Stimulated activated CD8-positive, alpha-beta memory T cell treated with anti-CD3 and anti-CD28 coated beads, Interleukin-4, amount 100 ng/mL, for 1 hour (primary cell): ENCODE measurements at regions not wholly inside any gene's neighbourhood (a gene's known extent, or its start where the extent isn't known, plus 50 kb on each side); places are given as distances from the start of the nearest gene placed in this dataset.
A peak's percentile ranks its signal among the peaks of the same experiment; 100 is the strongest.
"Not testable (repeated sequence)": the region's sequence is repeated elsewhere in the genome, so short reads cannot be mapped to it uniquely, and the experiment has no call there.

Experiments used
- DNase-seq, 2 donors: peaks; one replicate each; pipeline ENCODE4 v3.0.0-alpha.2; 2020; ENCODE audit warnings: low read depth in 2 of 2, low spot score in 1 of 2

DNA sequence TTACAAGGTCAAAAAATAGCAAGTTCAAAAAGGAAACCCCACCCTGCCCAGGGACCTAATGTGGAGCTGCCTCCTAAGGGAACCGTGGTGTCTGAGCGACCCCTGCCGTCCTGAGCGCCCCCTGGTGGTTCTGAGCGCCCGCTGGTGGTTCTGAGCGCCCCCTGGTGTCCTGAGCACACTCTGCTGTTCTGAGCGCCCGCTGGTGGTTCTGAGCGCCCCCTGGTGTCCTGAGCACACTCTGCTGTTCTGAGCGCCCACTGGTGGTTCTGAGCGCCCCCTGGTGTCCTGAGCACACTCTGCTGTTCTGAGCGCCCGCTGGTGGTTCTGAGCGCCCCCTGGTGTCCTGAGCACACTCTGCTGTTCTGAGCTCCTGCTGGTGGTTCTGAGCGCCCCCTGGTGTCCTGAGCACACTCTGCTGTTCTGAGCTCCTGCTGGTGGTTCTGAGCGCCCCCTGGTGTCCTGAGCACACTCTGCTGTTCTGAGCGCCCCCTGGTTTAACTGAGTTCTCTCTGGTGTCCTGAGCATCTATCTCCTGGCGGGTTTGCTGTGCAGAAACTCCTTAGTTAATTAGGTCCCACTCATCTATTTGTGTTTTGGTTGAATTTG, 1137.5 kb downstream of the TMEM121 start:
- peak in 1 of 2 donors; percentile 11 for DNase-seq

DNA sequence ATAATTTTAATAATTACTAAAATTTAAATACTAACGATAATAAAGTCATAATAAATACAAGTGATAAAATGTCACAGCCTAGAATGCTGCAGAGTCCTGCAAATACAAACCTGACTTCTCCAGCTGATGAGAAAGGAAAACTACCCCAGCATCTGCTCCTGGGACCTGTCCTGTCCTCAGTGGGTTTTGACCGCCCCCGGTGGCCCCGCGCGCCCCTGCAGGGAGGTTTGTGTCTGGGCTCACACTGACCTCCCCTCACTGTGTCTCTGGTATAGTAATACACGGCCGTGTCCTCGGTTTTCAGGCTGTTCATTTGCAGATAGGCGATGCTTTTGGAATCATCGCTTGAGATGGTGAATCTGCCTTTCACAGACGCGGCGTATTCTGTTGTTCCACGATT, 1139.4 kb downstream of the TMEM121 start:
- DNase-seq = no peak

DNA sequence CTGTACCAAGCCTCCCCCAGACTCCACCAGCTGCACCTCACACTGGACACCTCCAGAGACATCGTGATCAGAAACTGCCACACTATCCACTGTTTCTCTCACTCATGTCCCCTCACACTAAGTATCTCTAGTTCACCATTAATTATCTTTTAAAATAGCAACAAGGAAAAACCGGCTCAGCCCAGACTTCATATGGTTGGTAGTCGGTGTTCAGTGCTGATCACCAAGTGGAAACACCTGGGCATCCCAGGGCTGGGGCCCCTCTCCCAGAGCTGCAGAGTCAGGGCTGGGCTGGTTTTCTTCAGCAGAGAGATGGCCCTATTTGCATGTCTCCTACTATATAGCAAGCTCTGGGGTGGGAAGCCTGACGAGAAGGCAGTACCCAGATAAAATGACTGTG, 1140.0 kb downstream of the TMEM121 start:
- no peak for DNase-seq

DNA sequence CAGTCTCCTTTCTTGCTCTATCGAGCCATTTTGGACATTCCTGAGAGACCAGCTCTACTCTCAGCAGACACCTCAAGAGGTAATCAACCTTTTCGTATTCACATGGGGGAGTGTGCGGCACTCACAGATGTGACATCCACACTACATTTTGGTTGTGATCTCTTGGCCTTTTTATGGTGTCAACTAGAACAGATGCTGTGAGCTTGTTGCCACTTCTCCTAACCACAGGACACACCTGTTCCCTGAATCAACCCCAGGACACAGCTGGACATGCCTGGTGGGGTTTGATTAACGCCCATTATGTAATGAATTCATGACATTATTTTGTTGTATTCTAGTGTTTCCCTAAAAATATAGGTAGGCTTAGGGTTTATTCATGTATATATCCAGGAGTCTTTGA, 1143.6 kb downstream of the TMEM121 start:
- DNase-seq = no peak

DNA sequence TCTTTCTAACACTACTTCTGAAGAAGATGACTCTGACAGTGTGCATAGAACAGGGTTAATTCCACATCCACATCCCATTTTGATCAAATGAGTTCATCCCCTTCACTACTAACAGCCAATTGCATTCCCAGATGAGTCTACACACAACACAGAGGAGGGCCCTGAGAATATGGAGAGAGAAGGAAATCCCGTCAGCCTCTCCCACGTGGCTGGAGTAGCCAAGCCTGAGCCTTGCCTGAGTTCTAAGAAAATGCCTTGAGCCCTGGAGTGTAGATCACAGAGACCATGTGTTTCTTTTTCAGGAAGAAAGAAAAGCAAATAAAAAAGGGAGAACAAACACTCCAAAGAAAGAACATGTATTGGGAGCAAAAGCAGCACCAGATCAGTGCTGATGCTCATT, 1147.7 kb downstream of the TMEM121 start:
- DNase-seq = not testable (repeated sequence)

DNA sequence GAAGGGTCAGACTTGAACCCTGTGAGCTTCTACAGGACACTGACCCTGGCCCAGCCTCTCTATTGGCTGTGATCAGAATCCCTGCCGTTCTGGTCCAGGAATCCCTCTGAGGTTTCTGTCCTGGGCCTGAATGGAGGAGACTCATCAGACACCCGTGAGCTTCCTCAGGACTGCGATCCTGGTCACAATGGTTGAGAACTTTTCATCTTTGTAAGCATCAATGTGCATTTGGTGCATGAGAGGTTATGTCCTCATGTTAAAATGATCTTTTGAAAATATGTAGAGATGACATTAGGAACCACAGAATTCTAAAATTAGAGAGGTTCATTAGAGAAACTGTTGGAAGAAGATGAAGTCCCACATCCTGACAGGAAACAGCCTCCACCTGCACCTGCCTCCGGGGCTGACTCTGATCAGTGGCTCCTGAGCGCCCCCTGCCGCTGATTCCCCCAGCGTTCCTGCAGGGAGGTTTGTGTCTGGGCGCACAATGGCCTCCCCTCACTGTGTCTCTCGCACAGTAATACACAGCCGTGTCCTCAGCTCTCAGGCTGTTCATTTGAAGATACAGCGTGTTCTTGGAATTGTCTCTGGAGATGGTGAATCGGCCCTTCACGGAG, 1148.2 kb downstream of the TMEM121 start:
- not testable (repeated sequence) for DNase-seq

DNA sequence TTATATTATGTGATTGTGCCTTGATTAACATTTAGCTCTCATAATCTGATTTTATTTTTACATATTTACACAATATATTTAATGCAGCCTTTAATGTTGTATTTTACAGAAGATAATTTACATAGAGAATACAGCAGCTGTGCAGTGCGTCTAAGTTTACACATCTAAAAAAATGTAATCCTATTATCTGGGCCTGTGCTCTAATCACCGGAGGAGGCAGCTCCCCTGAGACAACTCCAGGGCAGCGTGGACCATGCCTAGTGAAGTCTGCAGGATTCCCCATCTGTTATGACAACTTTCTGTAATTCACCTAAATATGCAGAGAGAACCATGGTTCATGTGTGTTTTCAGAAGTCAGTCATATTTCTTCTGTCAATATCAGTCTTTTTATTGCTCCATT, 1149.3 kb downstream of the TMEM121 start:
- not testable (repeated sequence) for DNase-seq

DNA sequence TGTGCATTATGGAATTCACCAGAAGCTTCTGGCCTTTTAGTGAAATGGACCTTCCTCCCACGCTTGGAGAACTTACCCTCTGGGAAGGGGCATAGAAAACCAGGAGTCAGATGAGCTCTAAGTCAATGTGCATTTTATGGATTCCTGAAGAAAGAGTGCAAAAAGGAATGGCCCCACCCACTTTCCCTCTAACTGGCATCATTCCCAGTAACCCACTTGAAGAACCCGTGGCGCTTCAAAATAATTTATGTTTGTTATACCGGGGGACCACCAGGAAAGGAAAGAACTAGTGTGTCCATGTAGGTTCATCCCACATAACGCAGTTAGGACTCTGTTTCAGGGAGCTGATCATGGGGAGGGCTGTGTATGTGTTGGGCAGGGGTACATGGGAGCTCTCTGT, 1153.4 kb downstream of the TMEM121 start:
- DNase-seq = no peak

DNA sequence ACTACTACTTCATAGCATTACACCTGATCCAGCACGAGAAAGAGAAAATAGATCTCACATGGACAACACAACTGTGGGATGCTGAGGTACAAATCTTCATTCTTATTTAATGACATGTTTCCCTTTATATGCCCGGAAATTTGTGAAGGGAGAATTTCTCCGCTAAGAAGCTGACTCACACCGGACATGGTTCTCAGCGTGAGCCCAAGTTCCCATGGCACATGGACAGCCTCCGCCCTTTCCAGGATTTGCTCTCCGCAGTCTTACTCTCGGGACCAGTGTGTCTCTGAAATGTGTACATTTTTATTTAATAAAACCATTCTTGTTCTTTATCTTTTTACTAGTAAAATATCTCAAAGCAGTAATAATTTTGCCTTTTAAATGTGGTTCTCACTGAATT, 1154.8 kb downstream of the TMEM121 start:
- DNase-seq = no peak

DNA sequence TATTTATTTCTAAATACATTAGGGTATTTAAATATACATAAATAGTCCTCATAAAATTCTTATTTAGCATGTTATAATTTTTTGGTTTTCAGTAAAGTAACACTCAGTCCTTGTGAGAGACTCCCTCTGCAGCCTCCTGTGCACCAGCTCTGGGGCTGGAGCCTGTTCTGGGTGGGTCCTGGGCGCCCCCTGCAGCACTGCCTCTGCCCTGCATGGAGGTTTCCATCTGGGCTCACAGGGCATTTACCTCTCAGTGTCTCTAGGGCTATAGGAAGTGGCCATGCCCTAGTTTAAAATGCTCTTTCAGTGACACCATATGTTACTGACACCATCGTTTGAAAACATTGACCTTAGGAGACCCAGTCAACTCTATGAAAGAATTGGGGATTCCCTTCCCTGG, 1155.2 kb downstream of the TMEM121 start:
- no peak for DNase-seq

DNA sequence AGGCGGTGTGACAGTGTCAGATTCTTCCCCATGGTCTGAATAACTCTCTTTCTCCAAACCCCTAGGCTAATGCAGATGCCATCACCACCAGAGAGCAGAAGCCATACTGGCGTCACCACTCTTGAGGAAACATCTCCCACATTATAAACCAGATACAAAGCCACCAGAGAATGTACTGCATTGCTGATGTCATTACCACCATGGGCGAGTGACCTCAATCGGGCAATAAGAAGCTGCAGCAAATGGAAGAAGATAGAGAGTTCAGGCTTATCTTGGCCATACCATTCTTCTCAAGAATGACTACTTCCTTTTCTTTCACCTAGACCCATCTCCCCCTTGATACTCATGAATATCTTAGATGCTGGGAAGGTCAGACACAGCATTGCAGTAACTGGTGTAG, 1157.2 kb downstream of the TMEM121 start:
- DNase-seq = no peak

DNA sequence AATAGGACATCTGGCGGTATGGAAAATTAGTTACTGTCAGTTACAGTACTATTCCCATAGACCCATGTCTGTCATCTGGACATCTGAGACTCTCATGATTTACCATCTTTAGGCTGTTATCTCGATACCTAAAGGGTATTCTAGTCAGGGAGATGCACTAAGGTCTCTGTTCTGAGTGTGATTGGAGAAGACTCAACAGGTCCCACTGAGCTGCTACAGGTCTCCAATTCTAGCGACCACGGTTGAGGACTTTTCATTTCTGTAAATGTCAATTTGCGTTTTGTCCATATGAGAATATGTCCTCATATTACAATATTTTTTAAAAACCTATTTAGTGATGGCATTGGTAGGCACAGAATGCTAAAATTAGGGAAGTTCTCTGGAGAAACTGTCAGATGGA, 1160.2 kb downstream of the TMEM121 start:
- no peak for DNase-seq

DNA sequence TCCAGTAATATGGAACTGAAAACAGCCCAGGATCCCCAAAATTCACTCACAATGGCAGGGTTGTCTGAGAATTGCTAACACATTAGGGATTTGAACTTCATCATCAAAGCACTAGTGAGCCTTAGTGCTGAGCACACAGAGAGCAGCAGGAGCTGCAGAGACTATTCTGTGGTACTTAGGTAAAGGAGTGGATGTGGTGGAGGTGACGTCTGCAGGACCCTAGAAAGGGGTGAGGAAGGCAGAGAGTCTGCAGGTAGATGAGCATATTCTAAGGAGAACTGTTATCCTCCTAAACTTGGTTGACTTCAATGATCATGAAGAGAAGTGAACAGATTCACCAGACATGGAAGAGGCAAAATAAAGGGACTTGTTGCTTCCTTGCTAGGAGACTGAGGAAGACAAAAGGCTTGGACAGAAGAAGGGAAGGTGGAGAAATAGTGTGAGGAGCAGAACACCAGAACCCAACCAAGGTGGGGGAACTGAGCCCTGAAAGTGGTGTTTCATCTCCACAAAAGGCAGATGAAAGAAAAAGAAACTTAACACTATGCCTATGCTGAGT, 1164.0 kb downstream of the TMEM121 start:
- no peak for DNase-seq

DNA sequence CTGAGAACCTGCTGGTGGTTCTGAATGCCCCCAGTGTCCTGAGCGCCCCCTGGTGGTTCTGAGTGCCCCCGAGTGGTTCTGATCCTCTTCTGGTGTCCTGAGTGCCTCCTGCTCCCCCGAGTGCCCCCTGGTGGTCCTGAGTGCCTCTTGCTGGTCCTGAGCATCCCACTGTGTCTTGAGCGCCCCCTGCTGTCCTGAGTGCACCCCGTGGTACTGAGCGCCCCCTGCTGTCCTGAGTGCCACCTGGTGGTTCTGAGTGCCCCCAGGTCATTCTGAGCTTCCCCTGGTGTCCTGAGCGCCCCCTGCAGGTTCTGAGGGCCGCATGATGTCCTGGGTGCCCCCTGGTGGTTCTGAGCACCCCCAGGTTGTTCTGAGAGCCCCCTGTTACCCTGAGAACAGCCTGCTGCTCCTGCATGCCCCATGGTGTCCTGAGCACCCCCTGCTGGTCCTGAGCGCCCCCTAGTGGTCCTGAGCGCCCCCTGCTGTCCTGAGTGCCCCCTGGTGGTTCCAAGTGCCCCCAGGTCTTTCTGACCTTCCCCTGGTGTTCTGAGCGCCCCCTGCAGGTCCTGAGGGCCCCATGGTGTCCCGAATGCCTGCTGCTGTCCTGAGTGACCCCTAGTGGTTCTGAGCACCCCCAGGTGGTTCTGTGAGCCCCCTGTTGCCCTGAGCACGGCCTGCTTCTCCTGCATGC, 1165.4 kb downstream of the TMEM121 start:
- DNase-seq = peak in 1 of 2 donors; percentile 10

DNA sequence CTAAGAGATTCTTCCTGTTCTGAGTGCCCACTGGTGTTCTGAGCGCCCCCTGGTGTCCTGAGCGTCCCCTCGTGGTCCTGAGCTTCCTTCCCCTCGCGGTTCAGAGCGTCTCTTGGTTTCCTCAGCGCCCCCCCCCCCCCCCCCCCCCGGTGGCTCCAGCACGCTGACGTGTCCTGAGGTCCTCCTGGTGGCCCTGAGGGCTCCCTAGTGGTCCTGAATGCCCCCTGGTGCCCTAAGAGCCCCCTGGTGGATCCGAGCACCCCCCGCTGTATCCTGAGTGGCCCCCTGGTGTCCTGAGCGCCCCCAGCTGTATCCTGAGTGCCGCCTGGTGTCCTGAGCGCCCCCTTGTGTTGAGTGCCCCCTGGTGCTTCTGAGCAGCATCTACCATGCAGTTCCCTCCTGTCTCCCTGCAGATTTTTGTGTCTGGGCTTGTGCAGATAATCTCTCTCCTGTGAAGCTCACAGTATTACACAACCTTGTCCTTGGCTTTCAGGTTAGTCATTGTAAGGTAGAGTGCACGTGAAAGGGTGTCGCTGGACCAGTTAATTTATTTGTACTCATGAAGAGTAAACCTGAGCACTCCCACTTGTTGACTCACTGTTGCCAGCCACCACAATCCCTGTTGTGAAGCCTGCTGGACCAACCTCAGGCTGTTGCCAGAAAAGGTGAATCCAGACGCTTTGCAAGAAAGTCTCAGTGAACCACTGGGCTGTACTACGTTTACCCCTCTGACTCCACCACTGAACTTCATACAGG, 1168.4 kb downstream of the TMEM121 start:
- peak in 1 of 2 donors; percentile 39 for DNase-seq

DNA sequence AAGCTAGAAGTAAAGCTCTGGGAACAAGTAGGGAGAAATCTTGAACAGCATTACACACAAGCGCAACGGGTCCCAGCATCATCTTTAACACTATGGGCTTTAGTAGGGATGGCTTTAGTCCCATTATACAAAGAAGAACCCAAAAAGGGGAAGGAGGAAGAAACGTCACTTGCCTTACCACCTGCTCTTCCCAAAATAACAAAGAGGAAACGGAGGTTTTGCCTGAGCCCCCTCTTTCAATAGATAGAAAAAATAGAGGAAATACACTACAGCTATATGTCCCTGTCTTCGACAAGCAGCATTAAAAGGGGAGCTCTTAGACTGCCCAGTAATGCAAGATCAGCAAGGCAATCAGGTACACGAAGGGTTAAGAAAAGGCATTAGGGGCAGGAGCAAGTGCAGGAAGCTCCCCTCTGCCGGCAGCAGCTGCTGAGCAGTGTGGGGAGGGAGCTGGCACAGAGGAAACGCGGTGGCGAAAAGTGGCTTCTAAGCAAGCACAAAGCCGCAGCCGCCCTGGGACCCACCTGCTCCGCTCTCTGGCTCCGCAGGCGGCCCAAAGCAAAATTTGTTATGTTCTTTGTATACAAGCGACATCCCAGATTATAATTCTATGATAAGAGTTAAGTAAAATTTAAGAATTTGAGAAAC, 1172.4 kb downstream of the TMEM121 start:
- not testable (repeated sequence) for DNase-seq

DNA sequence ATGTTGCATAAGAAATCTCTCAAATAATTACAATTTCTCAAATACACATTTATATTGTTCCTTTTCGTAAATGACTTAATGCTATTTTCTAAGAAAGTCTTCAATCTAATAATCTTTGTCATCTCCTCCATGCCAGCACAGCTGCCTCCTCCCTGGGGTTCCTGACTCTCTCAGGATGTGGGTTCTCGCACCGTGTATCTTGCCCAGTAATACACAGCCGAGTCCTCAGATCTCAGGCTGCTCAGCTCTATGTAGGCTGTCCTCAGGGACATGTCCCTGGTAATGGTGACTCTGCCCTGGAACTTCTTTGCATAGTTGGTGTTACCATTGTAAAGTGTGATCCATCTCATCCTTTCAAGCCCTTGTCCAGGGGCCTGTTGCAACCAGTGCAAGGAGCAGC, 1177.3 kb downstream of the TMEM121 start:
- DNase-seq = not testable (repeated sequence)

DNA sequence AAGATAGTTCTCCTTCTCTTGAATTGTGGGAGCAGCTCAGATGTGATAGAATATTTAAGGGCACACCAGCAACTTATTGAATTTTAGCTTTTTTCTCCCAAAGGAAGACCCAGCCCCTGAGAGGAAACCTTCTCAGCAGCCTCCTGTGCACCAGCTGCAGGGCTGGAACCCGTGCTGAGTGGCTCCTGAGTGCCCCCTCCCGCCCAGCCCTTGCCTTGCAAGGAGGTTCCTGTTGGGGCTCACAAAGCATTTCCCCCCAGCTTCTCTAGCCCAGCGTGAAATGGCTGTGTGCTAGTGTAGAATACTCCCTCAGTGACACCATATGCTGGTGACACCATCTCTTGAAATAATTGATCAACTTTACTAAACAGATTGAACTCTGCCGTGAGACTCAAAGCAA, 1180.1 kb downstream of the TMEM121 start:
- not testable (repeated sequence) for DNase-seq

DNA sequence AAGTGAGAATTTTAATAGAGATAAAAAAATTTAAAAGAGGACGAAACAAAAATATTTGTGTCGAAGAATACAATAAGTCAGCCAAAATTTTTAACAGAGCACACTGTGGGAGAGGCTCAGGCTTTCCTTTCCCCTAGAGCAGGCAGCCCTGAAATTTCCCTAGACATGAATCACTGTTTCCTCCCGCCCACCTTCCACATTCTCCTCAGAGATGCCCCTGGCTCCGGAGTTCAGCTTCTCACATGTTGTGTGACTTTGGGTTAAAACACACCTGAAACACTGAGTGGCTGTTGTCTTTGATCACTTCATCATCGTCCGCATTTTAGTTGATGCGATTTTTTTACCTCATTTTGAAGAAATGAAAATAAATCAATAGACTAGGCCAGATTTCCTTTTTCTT, 1183.8 kb downstream of the TMEM121 start:
- DNase-seq = not testable (repeated sequence)

DNA sequence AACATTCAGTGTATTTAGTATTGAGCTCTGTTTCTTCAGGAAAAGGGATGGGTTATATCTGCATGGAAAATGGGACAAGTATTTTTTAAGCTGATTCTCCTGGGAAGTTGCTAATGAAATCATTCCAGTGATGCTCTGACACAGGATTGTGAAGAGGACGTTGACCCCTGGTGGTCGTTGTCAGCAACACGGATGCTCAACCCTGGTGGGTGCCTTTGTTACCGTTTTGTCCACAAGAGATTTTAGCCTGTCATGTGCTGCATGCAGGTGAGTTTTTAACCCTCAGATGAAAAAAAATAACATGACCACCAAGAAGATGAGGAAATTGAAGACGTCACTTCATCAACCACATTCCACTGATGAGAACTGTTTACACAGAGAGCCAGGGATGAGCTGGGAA, 1186.1 kb downstream of the TMEM121 start:
- not testable (repeated sequence) for DNase-seq
